ENCODE measurements at regions not wholly inside any gene's neighbourhood (a gene's known extent, or its start where the extent isn't known, plus 50 kb on each side); places are given as distances from the start of the nearest gene placed in this dataset.

- Histone ChIP-seq H3K4me3 (no peak overlapping the region), H3K36me3 (no peaks in the 10 kb centered on the region), H3K27ac (no peak overlapping the region), H3K27me3 (no peaks in the 10 kb centered on the region), H3K9me3 (no peaks in the 10 kb centered on the region), H3K4me1 (no peaks in the 10 kb centered on the region)
- WGBS, 2 donors, result 45 to 55% methylated on average over 2 of the region's 2 CpGs
- DNase-seq (ENCODE audit: low spot score in 2 of 2), result no peak
- TF ChIP-seq POLR2A (IDR thresholded peaks at IDR 0.05) (no peak), EP300 (IDR thresholded peaks at IDR 0.05) (no peak)
- TF ChIP-seq, protein P1, sequence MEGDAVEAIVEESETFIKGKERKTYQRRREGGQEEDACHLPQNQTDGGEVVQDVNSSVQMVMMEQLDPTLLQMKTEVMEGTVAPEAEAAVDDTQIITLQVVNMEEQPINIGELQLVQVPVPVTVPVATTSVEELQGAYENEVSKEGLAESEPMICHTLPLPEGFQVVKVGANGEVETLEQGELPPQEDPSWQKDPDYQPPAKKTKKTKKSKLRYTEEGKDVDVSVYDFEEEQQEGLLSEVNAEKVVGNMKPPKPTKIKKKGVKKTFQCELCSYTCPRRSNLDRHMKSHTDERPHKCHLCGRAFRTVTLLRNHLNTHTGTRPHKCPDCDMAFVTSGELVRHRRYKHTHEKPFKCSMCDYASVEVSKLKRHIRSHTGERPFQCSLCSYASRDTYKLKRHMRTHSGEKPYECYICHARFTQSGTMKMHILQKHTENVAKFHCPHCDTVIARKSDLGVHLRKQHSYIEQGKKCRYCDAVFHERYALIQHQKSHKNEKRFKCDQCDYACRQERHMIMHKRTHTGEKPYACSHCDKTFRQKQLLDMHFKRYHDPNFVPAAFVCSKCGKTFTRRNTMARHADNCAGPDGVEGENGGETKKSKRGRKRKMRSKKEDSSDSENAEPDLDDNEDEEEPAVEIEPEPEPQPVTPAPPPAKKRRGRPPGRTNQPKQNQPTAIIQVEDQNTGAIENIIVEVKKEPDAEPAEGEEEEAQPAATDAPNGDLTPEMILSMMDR (IDR thresholded peaks at IDR 0.05), result no peak
These were observed 193.6 kb upstream of the PIK3C3 start for GRCh38 chr18:41761333-41762018.

DNA sequence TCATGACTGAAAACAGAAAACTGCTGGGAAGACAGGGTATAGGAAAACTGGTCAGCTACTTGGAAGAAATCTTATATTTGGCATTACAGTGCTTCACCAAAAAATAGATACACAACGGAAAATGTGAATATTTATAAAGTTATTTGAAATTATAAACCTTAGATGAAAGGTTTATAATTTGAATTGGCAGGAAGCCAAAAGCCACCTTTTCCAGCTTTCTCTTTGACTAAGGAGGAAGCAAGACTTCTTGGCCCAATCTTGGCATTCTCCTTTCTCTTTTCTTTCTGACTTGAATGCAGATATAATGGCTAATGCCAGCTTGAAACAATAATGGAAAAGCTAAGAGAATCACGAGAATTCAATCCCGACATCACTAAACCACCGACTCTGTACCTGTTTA lies 196.5 kb upstream of the PIK3C3 start:
- DNase-seq (ENCODE audit: low spot score in 2 of 2), result no peak
- WGBS, 2 donors, result 84 to 86% methylated on average over 4 of the region's 4 CpGs

DNA sequence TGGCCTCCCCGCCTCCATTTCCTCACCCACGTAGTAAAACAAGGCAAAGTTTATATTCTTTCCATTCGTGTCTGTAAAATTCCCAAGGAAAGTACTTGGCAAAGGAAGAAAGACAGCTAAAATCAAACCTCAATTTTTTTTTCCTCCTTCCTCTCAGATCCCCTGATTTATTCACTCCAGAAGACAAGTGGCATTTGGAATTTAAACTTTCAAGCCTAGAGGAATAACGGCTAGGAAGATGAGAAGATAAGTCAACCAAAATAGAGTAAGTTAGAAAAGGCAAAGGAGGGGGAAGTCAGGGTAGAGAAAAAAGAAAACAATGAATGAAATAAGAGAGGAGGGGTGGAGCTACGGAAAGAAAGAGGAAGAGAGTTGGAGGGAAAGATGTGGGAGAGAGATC lies 198.9 kb upstream of the PIK3C3 start:
- Histone ChIP-seq H3K9me3 (no peaks in the 10 kb centered on the region), H3K4me3 (no peak overlapping the region), H3K36me3 (no peaks in the 10 kb centered on the region), H3K27me3 (no peaks in the 10 kb centered on the region), H3K27ac (no peak overlapping the region), H3K4me1 (no peaks in the 10 kb centered on the region)
- TF ChIP-seq, protein P1 (IDR thresholded peaks at IDR 0.05), result no peak
- TF ChIP-seq EP300 (IDR thresholded peaks at IDR 0.05) (no peak), POLR2A (IDR thresholded peaks at IDR 0.05) (no peak)
- 45 to 48% methylated on average over 5 of the region's 5 CpGs for WGBS, 2 donors
- no peak for DNase-seq (ENCODE audit: low spot score in 2 of 2)

More for the DNA sequence above, 196.5 kb upstream of the PIK3C3 start:
- no peaks in the 10 kb centered on the region for H3K4me1 ChIP-seq
- TF ChIP-seq POLR2A (IDR thresholded peaks at IDR 0.05) (no peak), EP300 (IDR thresholded peaks at IDR 0.05) (no peak)
- TF ChIP-seq, protein P1 (IDR thresholded peaks at IDR 0.05), result no peak
- H3K36me3 ChIP-seq, result no peaks in the 10 kb centered on the region
- no peak overlapping the region for H3K27ac ChIP-seq
- no peaks in the 10 kb centered on the region for H3K9me3 ChIP-seq
- H3K4me3 ChIP-seq, result no peak overlapping the region
- H3K27me3 ChIP-seq, result no peaks in the 10 kb centered on the region

- 82 to 91% methylated on average over 1 of the region's 1 CpG for WGBS, 2 donors
- H3K4me1 ChIP-seq, result no peaks in the 10 kb centered on the region
- no peak for DNase-seq (ENCODE audit: low spot score in 2 of 2)
- H3K27ac ChIP-seq, result no peak overlapping the region
- no peaks in the 10 kb centered on the region for H3K36me3 ChIP-seq
- no peak overlapping the region for H3K4me3 ChIP-seq
- H3K27me3 ChIP-seq, result no peaks in the 10 kb centered on the region
- H3K9me3 ChIP-seq, result no peaks in the 10 kb centered on the region
- no peak for TF ChIP-seq POLR2A (IDR thresholded peaks at IDR 0.05)
- TF ChIP-seq EP300 (IDR thresholded peaks at IDR 0.05), result no peak
- TF ChIP-seq, protein P1 (IDR thresholded peaks at IDR 0.05), result no peak
These were observed 200.7 kb upstream of the PIK3C3 start for GRCh38 chr18:41754332-41754731.

DNA sequence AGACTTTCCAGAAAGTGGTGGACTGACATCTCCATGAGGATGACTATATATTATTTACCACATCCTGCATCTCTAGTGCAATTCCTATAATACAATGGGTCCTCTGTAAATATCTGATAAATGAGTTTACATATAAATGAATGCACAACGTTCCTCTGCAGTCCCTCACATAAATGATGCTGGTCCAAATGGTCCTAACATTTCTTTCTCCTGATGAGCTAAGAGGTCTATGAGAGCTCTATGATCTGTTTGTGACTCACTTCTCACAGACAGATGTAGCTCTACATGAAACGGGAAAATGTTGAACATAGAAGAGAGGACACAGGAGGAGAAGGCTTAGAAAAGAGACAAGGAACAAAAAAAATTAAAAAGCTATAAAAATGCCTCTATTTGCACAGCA lies 201.2 kb upstream of the PIK3C3 start:
- Histone ChIP-seq H3K27me3 (no peaks in the 10 kb centered on the region), H3K27ac (no peak overlapping the region), H3K4me3 (no peak overlapping the region), H3K9me3 (no peaks in the 10 kb centered on the region), H3K4me1 (no peaks in the 10 kb centered on the region), H3K36me3 (no peaks in the 10 kb centered on the region)
- TF ChIP-seq EP300 (IDR thresholded peaks at IDR 0.05) (no peak), POLR2A (IDR thresholded peaks at IDR 0.05) (no peak)
- TF ChIP-seq, protein P1 (IDR thresholded peaks at IDR 0.05), result no peak
- DNase-seq (ENCODE audit: low spot score in 2 of 2), result no peak
- WGBS, 2 donors, result 42 to 43% methylated on average over 2 of the region's 2 CpGs
